ENCODE measurements at regions not wholly inside any gene's neighbourhood (a gene's known extent, or its start where the extent isn't known, plus 50 kb on each side); places are given as distances from the start of the nearest gene placed in this dataset.

DNA sequence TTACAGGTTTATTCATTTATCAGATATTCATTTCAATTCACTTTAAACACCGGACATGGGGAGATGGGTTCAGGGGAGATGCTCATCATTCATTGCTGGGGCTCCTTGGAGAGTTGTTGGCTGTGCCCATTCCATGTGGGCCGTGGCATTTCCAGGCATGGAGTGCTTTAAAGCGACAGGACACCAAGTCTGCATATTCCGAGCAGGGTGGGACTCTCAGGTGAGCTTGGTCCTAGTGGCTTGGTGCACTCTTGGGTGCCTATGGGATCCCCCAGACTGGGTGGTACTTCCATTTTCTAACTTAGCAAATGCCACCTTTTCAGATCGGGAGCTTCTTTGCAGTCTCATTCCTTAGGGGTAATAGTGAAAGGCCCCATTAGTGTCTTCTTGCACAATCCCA, 619.5 kb upstream of the CADM1 start:
- ChIA-PET POLR2A (no interaction called here), CTCF (interaction anchor here (0.6 kb wide), 1 partner anchor 149 kb away, joined by 3 read pairs; no protein-coding TSS in a partner anchor)
- Histone ChIP-seq H3K27me3 (ENCODE audit: insufficient read depth) (no peaks in the 10 kb centered on the region), H3F3A (replicated peaks; ENCODE audit: insufficient read depth) (no peaks in the 10 kb centered on the region), H3K4me2 (no peak overlapping the region), H3K9me2 (no peaks in the 10 kb centered on the region), H2AFZ (ENCODE audit: low read depth) (no peak overlapping the region), H4K20me1 (ENCODE audit: insufficient read depth) (no peaks in the 10 kb centered on the region), H3K36me3 (replicated peaks in 1 of 2; ENCODE audit: control insufficient read depth in 1 of 2, insufficient read depth in 2 of 2, low read length in 1 of 2) (no peaks in the 10 kb centered on the region), H3K4me3 (ENCODE audit: low read depth in 2 of 2, low read length in 1 of 2) (no peak overlapping the region), H3K9ac (no peak overlapping the region), H3K4me1 (ENCODE audit: control insufficient read depth in 1 of 2, insufficient read depth in 2 of 2, low read depth in 1 of 2, low read length in 1 of 2) (no peaks in the 10 kb centered on the region; a peak in 1 of 4 replicates), H3K27ac (ENCODE audit: low read depth in 2 of 2, low read length in 1 of 2) (no peak overlapping the region), H3K79me2 (ENCODE audit: insufficient read depth) (no peaks in the 10 kb centered on the region), H3K9me3 (no peaks in the 10 kb centered on the region)
- no peak for TF ChIP-seq GATA2 (CRISPR knock-in tag; IDR thresholded peaks at IDR 0.05)
- TF ChIP-seq, protein P1, sequence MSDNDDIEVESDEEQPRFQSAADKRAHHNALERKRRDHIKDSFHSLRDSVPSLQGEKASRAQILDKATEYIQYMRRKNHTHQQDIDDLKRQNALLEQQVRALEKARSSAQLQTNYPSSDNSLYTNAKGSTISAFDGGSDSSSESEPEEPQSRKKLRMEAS (IDR thresholded peaks at IDR 0.05; ENCODE audit: low read depth): no peak
- TF ChIP-seq, protein P2, sequence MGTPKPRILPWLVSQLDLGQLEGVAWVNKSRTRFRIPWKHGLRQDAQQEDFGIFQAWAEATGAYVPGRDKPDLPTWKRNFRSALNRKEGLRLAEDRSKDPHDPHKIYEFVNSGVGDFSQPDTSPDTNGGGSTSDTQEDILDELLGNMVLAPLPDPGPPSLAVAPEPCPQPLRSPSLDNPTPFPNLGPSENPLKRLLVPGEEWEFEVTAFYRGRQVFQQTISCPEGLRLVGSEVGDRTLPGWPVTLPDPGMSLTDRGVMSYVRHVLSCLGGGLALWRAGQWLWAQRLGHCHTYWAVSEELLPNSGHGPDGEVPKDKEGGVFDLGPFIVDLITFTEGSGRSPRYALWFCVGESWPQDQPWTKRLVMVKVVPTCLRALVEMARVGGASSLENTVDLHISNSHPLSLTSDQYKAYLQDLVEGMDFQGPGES (IDR thresholded peaks at IDR 0.05; ENCODE audit: low read depth, low read length): no peak
- TF ChIP-seq RXRA (IDR thresholded peaks at IDR 0.05; ENCODE audit: borderline replicate concordance, low read depth): no peak
- no peak for TF ChIP-seq RFX5 (IDR thresholded peaks at IDR 0.05; ENCODE audit: low read length)
- no peak for TF ChIP-seq SIN3A (IDR thresholded peaks at IDR 0.05; ENCODE audit: borderline replicate concordance, low read depth, low read length)
- TF ChIP-seq ELF1 (IDR thresholded peaks at IDR 0.05): no peak
- TF ChIP-seq RAD21 (IDR thresholded peaks at IDR 0.05; ENCODE audit: low read length): no peak
- no peak for TF ChIP-seq FOXJ3 (CRISPR knock-in tag; IDR thresholded peaks at IDR 0.05)
- TF ChIP-seq, protein P3, sequence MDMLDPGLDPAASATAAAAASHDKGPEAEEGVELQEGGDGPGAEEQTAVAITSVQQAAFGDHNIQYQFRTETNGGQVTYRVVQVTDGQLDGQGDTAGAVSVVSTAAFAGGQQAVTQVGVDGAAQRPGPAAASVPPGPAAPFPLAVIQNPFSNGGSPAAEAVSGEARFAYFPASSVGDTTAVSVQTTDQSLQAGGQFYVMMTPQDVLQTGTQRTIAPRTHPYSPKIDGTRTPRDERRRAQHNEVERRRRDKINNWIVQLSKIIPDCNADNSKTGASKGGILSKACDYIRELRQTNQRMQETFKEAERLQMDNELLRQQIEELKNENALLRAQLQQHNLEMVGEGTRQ (IDR thresholded peaks at IDR 0.05; ENCODE audit: borderline replicate concordance, low read depth, low read length): no peak
- no peak for TF ChIP-seq MXI1 (IDR thresholded peaks at IDR 0.05; ENCODE audit: low read depth, low read length)
- TF ChIP-seq TAF1 (IDR thresholded peaks at IDR 0.05; ENCODE audit: borderline replicate concordance, low read depth, low read length): no peak
- TF ChIP-seq EP300 (IDR thresholded peaks at IDR 0.05; ENCODE audit: borderline replicate concordance in 1 of 2, low read depth in 1 of 2, low read length in 1 of 2): no peak
- no peak for TF ChIP-seq TCF12 (IDR thresholded peaks at IDR 0.05)
- no peak for TF ChIP-seq SMC3 (IDR thresholded peaks at IDR 0.05; ENCODE audit: low read depth, low read length)
- no peak for TF ChIP-seq YY1 (IDR thresholded peaks at IDR 0.05; ENCODE audit: low read depth)
- TF ChIP-seq CHD2 (IDR thresholded peaks at IDR 0.05; ENCODE audit: low read length, partially characterized antibody): no peak
- TF ChIP-seq, protein P4, sequence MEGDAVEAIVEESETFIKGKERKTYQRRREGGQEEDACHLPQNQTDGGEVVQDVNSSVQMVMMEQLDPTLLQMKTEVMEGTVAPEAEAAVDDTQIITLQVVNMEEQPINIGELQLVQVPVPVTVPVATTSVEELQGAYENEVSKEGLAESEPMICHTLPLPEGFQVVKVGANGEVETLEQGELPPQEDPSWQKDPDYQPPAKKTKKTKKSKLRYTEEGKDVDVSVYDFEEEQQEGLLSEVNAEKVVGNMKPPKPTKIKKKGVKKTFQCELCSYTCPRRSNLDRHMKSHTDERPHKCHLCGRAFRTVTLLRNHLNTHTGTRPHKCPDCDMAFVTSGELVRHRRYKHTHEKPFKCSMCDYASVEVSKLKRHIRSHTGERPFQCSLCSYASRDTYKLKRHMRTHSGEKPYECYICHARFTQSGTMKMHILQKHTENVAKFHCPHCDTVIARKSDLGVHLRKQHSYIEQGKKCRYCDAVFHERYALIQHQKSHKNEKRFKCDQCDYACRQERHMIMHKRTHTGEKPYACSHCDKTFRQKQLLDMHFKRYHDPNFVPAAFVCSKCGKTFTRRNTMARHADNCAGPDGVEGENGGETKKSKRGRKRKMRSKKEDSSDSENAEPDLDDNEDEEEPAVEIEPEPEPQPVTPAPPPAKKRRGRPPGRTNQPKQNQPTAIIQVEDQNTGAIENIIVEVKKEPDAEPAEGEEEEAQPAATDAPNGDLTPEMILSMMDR (IDR thresholded peaks at IDR 0.05): no peak
- no peak for TF ChIP-seq GABPA (IDR thresholded peaks at IDR 0.05; ENCODE audit: low read depth)
- TF ChIP-seq, protein P5, sequence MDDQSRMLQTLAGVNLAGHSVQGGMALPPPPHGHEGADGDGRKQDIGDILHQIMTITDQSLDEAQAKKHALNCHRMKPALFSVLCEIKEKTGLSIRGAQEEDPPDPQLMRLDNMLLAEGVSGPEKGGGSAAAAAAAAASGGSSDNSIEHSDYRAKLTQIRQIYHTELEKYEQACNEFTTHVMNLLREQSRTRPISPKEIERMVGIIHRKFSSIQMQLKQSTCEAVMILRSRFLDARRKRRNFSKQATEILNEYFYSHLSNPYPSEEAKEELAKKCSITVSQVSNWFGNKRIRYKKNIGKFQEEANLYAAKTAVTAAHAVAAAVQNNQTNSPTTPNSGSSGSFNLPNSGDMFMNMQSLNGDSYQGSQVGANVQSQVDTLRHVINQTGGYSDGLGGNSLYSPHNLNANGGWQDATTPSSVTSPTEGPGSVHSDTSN (IDR thresholded peaks at IDR 0.05): no peak
- DNase-seq: no peak
- WGBS (ENCODE audit: low lambda C conversion rate): 22% methylated on average over 5 of the region's 5 CpGs

Data from SK-N-SH (cell line).